ENCODE measurements at regions not wholly inside any gene's neighbourhood (a gene's known extent, or its start where the extent isn't known, plus 50 kb on each side); places are given as distances from the start of the nearest gene placed in this dataset.

DNA sequence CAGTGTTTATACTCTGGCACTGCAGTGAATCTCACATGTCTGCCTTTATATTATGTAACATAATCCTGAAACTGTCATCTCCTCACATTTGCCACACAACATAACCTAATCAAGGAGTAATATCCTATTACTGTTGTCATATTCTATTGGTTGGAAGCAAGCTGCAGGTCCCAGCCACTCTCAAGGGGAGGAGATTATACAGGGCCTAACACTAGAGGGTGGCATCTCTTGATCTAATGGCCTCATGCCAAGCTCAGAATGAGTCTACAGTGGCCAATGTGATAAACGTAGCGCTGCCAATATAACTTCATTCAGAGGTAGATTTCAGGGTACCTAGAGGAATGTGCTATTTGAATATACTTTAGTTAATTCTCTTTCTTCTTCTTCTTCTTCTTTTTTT lies 166.8 kb downstream of the BACH1 start:
- no peak for TF ChIP-seq POLR2A (IDR thresholded peaks at IDR 0.05; ENCODE audit: low read depth, low read length)
- TF ChIP-seq MAZ (IDR thresholded peaks at IDR 0.05; ENCODE audit: borderline replicate concordance, low read depth, low read length) = no peak
- TF ChIP-seq, protein P1, sequence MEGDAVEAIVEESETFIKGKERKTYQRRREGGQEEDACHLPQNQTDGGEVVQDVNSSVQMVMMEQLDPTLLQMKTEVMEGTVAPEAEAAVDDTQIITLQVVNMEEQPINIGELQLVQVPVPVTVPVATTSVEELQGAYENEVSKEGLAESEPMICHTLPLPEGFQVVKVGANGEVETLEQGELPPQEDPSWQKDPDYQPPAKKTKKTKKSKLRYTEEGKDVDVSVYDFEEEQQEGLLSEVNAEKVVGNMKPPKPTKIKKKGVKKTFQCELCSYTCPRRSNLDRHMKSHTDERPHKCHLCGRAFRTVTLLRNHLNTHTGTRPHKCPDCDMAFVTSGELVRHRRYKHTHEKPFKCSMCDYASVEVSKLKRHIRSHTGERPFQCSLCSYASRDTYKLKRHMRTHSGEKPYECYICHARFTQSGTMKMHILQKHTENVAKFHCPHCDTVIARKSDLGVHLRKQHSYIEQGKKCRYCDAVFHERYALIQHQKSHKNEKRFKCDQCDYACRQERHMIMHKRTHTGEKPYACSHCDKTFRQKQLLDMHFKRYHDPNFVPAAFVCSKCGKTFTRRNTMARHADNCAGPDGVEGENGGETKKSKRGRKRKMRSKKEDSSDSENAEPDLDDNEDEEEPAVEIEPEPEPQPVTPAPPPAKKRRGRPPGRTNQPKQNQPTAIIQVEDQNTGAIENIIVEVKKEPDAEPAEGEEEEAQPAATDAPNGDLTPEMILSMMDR (conservative IDR thresholded peaks at IDR 0.05; ENCODE audit: low read depth, low read length) = no peak
- no peak for TF ChIP-seq MAFK (IDR thresholded peaks at IDR 0.05; ENCODE audit: low read depth, low read length)
- no peak for TF ChIP-seq RCOR1 (IDR thresholded peaks at IDR 0.05; ENCODE audit: insufficient replicate concordance, low read length)
- TF ChIP-seq, protein P2, sequence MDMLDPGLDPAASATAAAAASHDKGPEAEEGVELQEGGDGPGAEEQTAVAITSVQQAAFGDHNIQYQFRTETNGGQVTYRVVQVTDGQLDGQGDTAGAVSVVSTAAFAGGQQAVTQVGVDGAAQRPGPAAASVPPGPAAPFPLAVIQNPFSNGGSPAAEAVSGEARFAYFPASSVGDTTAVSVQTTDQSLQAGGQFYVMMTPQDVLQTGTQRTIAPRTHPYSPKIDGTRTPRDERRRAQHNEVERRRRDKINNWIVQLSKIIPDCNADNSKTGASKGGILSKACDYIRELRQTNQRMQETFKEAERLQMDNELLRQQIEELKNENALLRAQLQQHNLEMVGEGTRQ (IDR thresholded peaks at IDR 0.05; ENCODE audit: low read depth, low read length) = no peak
- no peak for TF ChIP-seq BHLHE40 (IDR thresholded peaks at IDR 0.05; ENCODE audit: low read depth, low read length)
- TF ChIP-seq CHD1 (IDR thresholded peaks at IDR 0.05; ENCODE audit: low read depth, low read length) = no peak
- no peak for TF ChIP-seq RAD21 (IDR thresholded peaks at IDR 0.05; ENCODE audit: low read length)
- no peak for TF ChIP-seq CEBPB (IDR thresholded peaks at IDR 0.05; ENCODE audit: low read depth, low read length)
- no peak for TF ChIP-seq SMC3 (IDR thresholded peaks at IDR 0.05; ENCODE audit: low read depth, low read length)
- TF ChIP-seq NFE2L2 (IDR thresholded peaks at IDR 0.05; ENCODE audit: low read depth, low read length) = no peak
